Hematopoietic multipotent progenitor cell treated with erythropoietin and hydrocortisone succinate and interleukin-3 and kit ligand, for 8 days (in vitro differentiated cells): ENCODE measurements at regions not wholly inside any gene's neighbourhood (a gene's known extent, or its start where the extent isn't known, plus 50 kb on each side); places are given as distances from the start of the nearest gene placed in this dataset.
"Not testable (repeated sequence)": the region's sequence is repeated elsewhere in the genome, so short reads cannot be mapped to it uniquely, and the experiment has no call there.

Experiments
- DNase-seq: peaks from one replicate; pipeline ENCODE4 v3.0.0-alpha.2; 2015

DNA sequence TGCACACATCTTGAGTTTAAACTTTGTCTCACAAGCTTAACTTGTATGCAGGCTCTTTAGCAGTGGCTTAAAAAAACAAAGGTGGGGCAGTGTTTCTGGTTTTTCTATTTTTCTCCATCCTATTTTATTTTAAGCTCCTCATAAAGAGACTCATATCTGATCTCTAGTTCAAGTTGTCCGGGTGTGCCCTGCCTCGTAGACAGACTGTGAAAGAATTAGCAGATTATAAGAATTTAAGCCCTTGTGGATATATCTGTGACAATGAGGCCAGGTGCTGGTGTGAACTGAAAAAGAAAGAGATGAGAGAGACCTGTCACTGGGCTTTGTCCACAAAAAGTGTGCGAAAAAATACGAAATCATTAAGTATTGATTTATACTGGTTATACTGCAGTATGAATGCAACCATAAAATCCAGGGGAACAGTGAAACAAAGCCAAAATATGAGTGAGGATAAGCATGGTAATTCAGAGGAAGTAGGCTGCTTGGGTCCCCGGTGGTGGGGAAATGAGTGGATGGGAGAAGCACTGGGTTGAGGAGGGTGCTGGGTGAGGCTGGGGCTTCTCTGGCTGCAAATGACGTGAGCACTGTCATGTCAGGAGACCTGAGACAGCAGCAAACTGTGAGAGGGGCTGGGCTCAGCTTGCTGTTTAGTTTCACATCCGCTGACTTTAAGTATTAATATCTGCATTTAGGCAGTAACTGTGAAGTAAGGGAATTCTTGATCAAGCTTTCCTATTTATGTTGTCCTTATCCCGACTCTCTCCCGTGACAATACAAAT lies 179.7 kb upstream of the ANKRD55 start:
- no peak for DNase-seq

DNA sequence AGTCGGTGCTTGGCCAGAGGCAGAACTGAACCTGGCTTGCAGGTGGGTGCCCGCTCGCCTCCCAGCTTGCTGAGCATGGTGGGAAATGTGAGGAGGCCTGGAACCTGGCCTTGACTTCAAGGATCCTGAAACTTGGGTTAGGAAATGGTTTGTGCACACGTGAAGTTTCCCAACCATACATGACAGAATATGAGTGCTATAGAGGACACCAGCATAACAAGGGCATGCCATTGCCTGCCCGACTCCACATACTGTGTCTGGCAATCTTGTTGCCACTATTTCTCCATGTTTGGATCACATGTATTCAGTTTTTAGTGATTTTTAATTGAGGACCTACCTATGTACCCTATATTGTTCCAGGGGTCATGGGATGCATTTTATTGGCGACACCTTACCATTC lies 177.6 kb upstream of the ANKRD55 start:
- no peak for DNase-seq

DNA sequence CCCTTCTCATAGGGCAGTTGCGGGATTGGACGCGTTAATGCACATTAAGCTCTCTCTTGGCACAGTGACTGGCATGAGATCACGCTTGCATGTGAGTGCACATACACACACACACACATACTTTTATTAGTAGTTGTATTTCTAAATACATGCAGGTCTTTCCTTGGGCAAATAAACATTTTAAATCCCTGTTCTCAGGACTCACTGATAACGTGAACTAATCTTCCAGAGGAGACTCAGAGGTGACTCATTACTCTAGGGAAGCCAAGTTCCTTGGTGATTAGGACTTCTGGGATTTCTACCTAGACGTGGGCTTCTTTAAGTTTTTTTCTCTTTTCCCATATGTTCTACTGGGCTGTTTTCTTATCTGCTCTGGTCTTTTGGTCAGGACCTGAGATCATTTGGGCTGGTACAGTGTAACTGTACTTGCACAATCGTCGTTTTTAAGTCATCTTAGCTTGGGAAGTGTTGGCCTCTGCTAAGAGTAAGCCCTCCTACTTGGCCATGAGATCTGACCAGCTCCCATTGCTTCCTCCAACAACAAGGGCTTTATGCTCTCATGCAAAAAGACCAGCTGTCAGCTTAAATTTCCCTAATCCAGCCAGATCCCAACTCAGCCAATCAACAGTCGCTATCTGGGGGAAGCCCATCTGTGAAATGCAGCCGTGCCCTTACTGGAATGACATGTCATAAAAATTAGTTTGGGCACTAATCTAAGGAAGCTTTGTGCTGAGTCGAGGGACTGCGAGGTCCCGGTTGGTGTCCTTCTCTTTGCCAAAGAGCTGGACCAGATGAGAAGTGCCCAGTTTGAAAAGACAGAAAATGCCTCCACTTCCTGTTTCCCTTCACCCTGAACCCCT lies 176.4 kb upstream of the ANKRD55 start:
- DNase-seq: no peak

- DNase-seq: no peak
These were observed 173.7 kb upstream of the ANKRD55 start for GRCh38 chr5:56406838-56407237.

DNA sequence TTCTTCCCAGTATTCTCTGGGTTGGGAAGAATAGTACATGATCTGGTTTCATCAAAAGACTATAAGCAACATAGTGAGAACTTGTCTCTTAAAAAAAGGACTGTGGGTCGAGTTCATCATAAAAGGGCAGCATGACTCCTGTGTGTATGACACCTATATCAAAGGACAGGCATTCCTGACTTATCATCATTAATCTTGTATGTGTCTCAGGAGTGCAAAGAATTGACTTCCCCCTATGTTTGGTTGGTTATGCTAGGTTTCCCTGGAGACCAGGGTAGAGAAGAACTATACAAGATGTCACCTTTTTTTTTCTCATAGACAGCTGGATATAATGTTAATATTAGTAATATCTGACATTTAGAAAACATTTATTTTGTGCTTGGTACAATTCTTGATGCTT lies 173.1 kb upstream of the ANKRD55 start:
- DNase-seq: no peak

DNA sequence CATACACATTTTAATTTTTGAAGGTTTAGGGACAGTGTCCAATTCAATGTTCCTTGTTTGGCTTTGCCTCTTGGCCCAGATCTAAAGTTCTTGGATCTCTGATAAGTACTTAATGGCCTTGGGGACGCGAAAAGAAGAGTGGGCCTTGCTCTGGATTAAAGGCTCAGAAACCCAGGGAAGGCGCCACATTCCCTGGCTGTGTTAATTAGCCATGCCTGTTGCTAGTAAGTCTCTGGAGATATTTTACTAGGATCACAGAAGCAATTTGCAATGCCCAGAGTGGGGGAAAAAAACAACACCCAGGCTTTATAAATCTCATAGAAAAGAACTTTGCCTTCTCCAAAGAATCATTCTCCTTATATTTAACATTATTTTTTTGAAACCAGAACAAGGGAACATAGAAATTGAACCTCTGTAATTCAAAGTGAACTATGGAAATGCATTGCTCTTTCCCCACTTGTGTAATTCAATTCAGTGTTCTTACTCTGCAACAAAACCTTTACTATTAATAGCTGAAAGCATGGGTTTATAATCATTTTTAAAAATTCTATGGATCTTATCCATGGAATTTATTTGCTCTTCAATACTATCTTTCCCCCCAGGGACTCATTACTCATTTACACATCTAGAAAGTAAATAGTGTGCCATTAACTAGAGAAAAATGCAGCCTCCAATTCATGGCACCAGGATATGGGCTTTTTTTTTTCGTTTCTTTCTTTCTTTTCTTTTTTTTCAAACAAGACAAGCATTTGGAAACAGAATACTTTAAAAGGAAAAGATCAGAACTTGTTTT lies 172.2 kb upstream of the ANKRD55 start:
- no peak for DNase-seq

GRCh38 chr5:56402266-56403220 lies 169.4 kb upstream of the ANKRD55 start:
- DNase-seq: peak; percentile 43

GRCh38 chr5:56397796-56398195 lies 164.7 kb upstream of the ANKRD55 start:
- DNase-seq: not testable (repeated sequence)

GRCh38 chr5:56396634-56397033 lies 163.5 kb upstream of the ANKRD55 start:
- no peak for DNase-seq

DNA sequence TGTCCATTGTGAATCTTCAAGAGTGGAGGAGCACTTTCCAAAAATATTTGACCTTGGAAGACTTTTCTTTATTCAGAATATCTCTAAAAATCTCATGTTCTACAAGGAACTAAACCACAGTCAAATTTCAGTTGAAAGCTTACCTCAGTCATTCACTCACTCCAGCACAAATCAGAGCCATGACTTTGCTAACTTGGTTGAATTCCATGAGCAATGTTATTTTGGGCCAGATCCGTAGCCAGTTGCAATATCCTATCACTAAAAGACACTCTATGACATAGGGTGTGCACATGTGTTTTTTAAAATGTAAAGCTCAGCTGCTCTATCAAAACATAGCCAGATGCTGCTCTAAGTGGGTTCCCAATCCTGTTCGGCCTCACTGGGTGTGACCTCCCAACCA lies 156.1 kb upstream of the ANKRD55 start:
- no peak for DNase-seq

DNA sequence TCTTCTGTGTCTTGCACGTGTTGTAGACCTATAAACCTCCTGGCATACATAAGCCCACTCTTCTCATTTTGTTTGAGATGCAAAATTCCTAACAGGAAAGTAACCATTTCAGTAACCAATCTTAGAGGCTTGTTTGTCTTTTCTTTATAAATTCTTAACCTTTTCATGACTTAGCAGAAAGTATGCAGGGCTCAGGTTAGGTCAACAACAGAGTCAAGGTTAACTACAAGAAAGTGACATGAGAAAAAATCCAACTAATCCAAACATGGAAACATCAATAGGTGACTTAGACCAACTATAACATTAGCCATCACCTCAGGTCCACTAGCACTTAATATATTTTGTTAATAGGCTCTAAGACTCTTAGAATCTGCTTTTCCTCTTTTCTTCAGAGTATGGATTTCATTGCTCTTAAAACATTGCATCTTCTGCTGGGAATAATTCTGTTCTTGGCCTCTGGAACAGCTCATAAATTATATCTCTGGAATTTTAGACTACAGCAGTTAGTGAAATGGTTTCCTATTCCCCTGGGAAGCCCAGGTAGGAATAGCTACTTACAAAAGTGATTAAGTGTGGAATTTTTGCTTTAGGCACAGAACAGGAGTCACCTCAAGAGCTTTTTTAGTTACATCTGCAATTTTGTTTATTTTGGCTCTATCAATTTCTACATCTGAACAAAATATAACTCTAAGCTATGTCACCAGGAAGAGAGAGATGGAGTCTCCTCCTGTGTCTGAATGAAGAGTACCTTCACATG lies 155.3 kb upstream of the ANKRD55 start:
- DNase-seq: no peak

DNA sequence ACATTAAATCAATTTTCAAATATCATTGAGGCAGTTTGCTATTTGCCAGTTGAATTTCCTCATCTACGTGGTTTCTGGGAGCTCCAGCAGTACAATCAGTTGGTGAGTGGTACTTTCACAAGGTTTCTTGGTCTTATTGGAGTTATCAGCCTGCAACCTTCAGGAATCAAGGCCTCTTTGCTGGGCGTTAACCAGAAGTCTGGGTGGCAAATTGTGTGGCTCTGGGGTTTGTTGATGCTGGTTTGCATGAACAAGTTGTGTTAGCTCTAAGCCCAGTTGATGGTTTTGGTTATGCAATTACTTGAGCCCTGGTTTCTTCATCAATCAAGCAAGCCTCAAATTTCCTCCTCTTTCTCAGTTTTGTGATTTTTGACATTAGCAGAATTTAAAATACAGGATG lies 152.9 kb upstream of the ANKRD55 start:
- no peak for DNase-seq

DNA sequence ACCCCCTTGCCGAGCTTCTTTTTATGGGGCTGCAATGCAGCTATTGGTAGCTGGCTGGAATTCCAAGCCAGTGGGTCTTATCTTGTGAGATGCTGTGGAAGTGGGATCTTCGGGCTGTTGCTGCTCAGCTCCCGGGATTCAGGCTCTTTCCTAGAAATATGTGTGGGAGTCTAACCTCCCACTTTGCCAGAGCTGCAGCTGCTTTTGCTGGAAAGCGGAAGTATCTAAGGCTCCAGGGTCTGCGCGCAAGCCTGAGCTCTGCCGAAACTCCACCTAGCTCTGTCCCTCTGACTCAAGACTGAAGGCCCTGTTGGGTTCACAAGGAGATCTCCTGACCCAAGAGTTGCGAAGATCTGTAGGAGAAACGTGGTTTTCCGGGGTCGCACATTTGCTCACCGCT lies 151.1 kb upstream of the ANKRD55 start:
- no peak for DNase-seq

GRCh38 chr5:56383761-56384160 lies 150.6 kb upstream of the ANKRD55 start:
- DNase-seq: no peak

DNA sequence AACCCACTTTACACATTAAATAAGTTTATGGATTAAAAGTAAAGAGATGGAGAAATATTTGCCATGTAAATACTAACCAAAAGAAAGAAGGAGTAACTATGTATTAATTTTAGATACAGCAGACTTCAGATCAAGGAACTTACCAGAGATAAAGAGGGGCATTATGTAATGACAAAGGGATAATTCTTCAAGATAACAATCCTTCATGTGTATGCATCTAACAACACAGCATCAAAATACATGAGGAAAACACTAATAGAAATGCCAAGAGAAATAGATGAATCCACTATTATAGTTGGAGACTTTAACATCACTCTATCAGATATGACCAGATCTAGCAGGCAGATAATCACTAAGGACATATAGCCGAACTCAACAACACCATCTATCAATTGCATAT lies 149.8 kb upstream of the ANKRD55 start:
- DNase-seq: no peak

DNA sequence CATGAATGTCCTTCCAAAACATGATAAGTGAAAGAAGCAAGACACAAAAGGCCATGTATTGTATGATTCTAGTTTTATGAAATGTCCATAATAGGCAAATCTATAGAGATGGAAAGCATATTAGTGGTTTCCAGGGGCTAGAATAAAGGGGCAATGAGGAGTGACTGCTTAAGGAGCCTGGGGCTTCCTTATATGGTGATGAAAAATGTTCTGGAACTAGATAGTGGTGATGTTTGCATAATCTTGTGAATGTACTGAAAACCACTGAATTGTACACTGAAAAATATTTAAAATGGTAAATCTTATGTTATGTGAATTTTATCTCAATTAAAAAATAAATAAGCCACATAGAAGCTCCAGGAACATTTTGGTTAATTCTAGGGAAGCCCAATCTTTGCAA lies 144.4 kb upstream of the ANKRD55 start:
- DNase-seq: no peak

DNA sequence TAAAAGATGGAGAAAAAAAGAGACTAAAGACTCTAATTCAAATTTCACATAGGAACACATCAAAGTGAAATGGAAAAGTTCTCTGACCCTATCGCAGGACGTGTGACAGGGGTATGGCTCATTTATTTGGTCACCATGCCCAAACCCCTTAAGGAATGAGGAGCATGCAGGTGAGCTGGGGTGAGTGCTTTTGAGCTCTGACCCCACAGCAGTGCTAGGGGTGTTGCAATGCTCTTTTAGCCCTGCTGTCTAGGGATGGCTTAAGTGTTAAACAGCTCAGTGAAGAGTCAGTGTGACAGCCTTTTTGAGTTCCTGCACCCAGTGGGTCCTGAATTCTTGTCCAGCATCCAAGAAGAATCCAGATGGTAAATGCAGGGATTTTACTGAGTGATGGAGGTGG lies 143.0 kb upstream of the ANKRD55 start:
- DNase-seq: no peak

GRCh38 chr5:56375011-56375410 lies 141.9 kb upstream of the ANKRD55 start:
- no peak for DNase-seq

DNA sequence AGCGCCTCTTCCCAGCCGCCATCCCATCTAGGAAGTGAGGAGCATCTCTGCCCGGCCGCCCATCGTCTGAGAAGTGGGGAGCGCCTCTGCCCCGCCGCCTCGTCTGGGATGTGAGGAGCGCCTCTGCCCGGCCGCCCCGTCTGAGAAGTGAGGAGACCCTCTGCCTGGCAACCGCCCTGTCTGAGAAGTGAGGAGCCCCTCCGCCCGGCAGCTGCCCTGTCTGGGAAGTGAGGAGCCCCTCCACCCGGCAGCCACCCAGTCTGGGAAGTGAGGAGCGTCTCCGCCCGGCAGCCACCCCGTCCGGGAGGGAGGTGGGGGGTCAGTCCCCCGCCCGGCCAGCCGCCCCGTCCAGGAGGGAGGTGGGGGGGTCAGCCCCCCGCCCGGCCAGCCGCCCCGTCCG lies 139.4 kb upstream of the ANKRD55 start:
- DNase-seq: not testable (repeated sequence)

- no peak for DNase-seq
These were observed 136.3 kb upstream of the ANKRD55 start for GRCh38 chr5:56369361-56369811.

DNA sequence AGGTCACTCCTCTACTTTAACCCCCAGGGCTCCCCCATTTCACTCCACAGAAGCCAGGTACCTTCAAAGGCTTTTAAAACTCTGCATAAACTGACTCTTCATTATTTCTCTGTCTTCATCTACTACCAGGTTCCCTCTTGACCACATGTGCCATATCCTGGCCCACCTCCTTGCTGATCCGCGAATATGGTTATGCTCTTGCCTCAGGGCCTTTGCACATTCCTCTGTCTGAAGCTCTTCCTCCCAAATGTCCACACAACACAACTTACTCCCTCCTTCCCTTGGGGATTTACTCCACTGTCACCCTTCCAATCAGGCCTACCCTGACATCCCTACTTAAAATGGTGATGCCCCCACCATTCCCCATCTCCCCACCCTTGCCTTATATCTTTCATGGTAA lies 134.6 kb upstream of the ANKRD55 start:
- DNase-seq: no peak
